K562 (cell line): ENCODE measurements at regions not wholly inside any gene's neighbourhood (a gene's known extent, or its start where the extent isn't known, plus 50 kb on each side); places are given as distances from the start of the nearest gene placed in this dataset.

ENCODE experiments used
- ATAC-seq: fragments of 200-7000 bp; cut with Tn5 transposase; 3 replicates; pipeline ENCODE4 v1.9.1; 2020; ENCODE audit warnings: moderate library complexity
- BruUV-seq: library from RNA; stranded (reverse); fragments of 400-500 nt; replicated peaks from 2 replicates; lab custom pipeline; 2021; lab: Mats Ljungman, UMichigan
- CTCF ChIA-PET: fragments of 300-600 bp; formaldehyde crosslinking; extraction: SDS; loops from one replicate; lab custom pipeline; 2021; ENCODE audit warnings: low intra/inter-chr PET ratio; lab: Yijun Ruan, JAX
- POLR2A ChIA-PET: fragments of 300-600, 350-650 bp; sonication (Branson Sonifier 250); formaldehyde crosslinking; extraction: SDS; loops from one replicate; lab custom pipeline; 2021; ENCODE audit warnings: antibody characterized with exemption, inconsistent platforms; lab: Yijun Ruan, JAX
- DNase-seq, 4 experiments: peaks; one replicate each; pipeline versions ENCODE4 v3.0.0 to v3.0.0-alpha.2; 2011 to 2018; ENCODE audit warnings: low spot score in 3 of 4, mixed read lengths in 3 of 4; ENCODE audit errors: extremely low read depth in 1 of 4
- FAIRE-seq: peaks from 2 replicates; lab custom pipeline; 2011; peaks lifted over from hg19 to GRCh38; lab: Jason Lieb, UNC
- H2AFZ ChIP-seq: 2 replicates; pipeline ENCODE4 v1.6.0; 2011; ENCODE audit warnings: low read depth, low read length, control low read depth, inconsistent platforms
- H3K27ac ChIP-seq: fragments of 200-600 bp; 3 replicates; pipeline ENCODE4 v1.8.0; 2011; ENCODE audit warnings: low read depth, mild to moderate bottlenecking, control low read depth, inconsistent platforms, low read length, moderate library complexity, mixed read lengths; ENCODE audit errors: extremely low read depth
- H3K27me3 ChIP-seq, 2 experiments: fragments of 300-600 bp in 1 of 2; 2 replicates in 1 of 2; 3 replicates in 1 of 2; pipeline versions ENCODE4 v1.6.0 to v1.8.0; 2011; ENCODE audit warnings: inconsistent platforms in 2 of 2, low read length in 2 of 2, mild to moderate bottlenecking in 1 of 2, mixed read lengths in 1 of 2, moderate library complexity in 1 of 2; ENCODE audit not compliant: control insufficient read depth in 2 of 2, insufficient read depth in 2 of 2
- H3K36me3 ChIP-seq: fragments of 300-600 bp; 3 replicates; pipeline ENCODE4 v1.8.0; 2011; ENCODE audit warnings: mild to moderate bottlenecking, low read length, inconsistent platforms; ENCODE audit not compliant: control insufficient read depth, insufficient read depth
- H3K4me1 ChIP-seq, 2 experiments: fragments of 200-600 bp in 1 of 2; replicated peaks in 1 of 2; 2 replicates in 1 of 2; 3 replicates in 1 of 2; pipeline versions ENCODE4 v1.5.1 to v1.8.0; 2011; ENCODE audit warnings: inconsistent platforms in 2 of 2, low read length in 2 of 2, mild to moderate bottlenecking in 1 of 2, mixed read lengths in 1 of 2, moderate library complexity in 1 of 2; ENCODE audit not compliant: control insufficient read depth in 2 of 2, insufficient read depth in 2 of 2
- H3K4me2 ChIP-seq: 2 replicates; pipeline ENCODE4 v1.6.1; 2011; ENCODE audit warnings: low read length, control low read depth, inconsistent platforms, mixed read lengths; ENCODE audit not compliant: insufficient read depth
- H3K4me3 ChIP-seq: fragments of 200-600 bp; sonication (generic), shearing (Covaris generic); 2 replicates; pipeline ENCODE4 v1.5.1; 2016; ENCODE audit warnings: control low read depth, inconsistent platforms
- H3K79me2 ChIP-seq: fragments of 200-600 bp; 3 replicates; pipeline ENCODE4 v1.8.0; 2011; ENCODE audit warnings: low read length, inconsistent platforms; ENCODE audit not compliant: control insufficient read depth, insufficient read depth
- H3K9ac ChIP-seq, 2 experiments: 2 replicates each; pipeline versions ENCODE4 v1.6.0 to v1.6.1; 2011; ENCODE audit warnings: low read depth in 2 of 2, low read length in 2 of 2, control low read depth in 1 of 2, inconsistent platforms in 1 of 2, mild to moderate bottlenecking in 1 of 2, mixed read lengths in 1 of 2; ENCODE audit not compliant: insufficient read depth in 1 of 2
- H3K9me1 ChIP-seq: one replicate; pipeline ENCODE4 v1.6.0; 2011; ENCODE audit warnings: inconsistent platforms, mild to moderate bottlenecking, low read length, moderate library complexity; ENCODE audit not compliant: control insufficient read depth, insufficient read depth
- H3K9me3 ChIP-seq: replicated peaks from 2 replicates; pipeline ENCODE4 v1.5.1; 2011; ENCODE audit warnings: low read depth, low read length, inconsistent platforms; ENCODE audit not compliant: control insufficient read depth, insufficient read depth
- H4K20me1 ChIP-seq: replicated peaks from 2 replicates; pipeline ENCODE4 v1.6.1; 2011; ENCODE audit warnings: low read length, inconsistent platforms, mixed read lengths; ENCODE audit not compliant: control insufficient read depth, insufficient read depth
- ARID1B ChIP-seq: fragments of 450-650 bp; IDR thresholded peaks from 2 replicates; pipeline ENCODE4 v1.6.1; 2016; ENCODE audit warnings: antibody characterized with exemption, mild to moderate bottlenecking, inconsistent platforms
- NCOA4 ChIP-seq: fragments of 450-650 bp; IDR thresholded peaks from 2 replicates; pipeline ENCODE4 v1.6.1; 2018; ENCODE audit warnings: mild to moderate bottlenecking; ENCODE audit not compliant: partially characterized antibody
- OTX1 ChIP-seq: fragments of 450-650 bp; formaldehyde crosslinking; IDR thresholded peaks from 2 replicates; pipeline ENCODE4 v1.4.0; 2022; ENCODE audit warnings: mild to moderate bottlenecking
- ZNF717 ChIP-seq: fragments of 250-450 bp; sonication (Bioruptor Pico); IDR thresholded peaks from 2 replicates; pipeline ENCODE4 v1.5.0; 2021
- WGBS: fragments of 100-300 bp; shearing (Covaris generic); methylation state at CpG from one replicate; pipeline ENCODE4 v1.1.6; 2016; ENCODE audit warnings: low coverage, mixed read lengths; ENCODE audit not compliant: insufficient coverage; ENCODE audit errors: missing lambda C conversion rate; 5-methylcytosine and 5-hydroxymethylcytosine counted together
- in situ Hi-C: fragments of 300-500 bp; cut with MboI; formaldehyde crosslinking; loops from 4 replicates; pipeline ENCODE4 v1.15.0; 2018; ENCODE audit warnings: inconsistent platforms, mixed read lengths
- intact Hi-C: fragments of 100-400 bp; cut with micrococcal nuclease; formaldehyde crosslinking; loops from 2 replicates; pipeline ENCODE4 v1.14.2; 2022
- TF ChIP-seq, protein P1 (sequence below): IDR thresholded peaks from 3 replicates; pipeline ENCODE4 v1.6.1; 2011; ENCODE audit warnings: borderline replicate concordance, mild to moderate bottlenecking; ENCODE audit not compliant: insufficient read length, insufficient read depth
- TF ChIP-seq, protein P2 (sequence below): sonication (generic); formaldehyde crosslinking; IDR thresholded peaks from 2 replicates; pipeline ENCODE4 v1.9.0; 2022; ENCODE audit warnings: mild to moderate bottlenecking, missing genetic modification reagents

DNA sequence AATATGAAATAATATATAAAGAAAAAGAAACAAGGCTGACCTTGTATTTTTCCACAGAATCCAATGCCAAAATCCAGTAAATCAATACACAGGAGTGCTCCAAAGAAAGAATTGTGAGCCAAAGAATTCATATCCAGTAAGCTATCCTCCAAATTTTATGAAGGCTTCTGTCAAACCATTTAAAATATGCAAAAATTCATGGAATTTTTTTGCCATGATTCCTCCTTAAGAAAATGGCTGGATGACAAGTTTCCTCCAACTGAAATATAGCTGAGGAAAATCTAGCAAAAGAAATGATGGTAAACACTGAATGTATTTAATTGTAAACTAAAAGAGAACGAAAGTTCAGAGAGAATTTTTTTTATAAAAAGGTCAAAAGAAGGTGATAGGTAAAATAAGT is 290.3 kb downstream of the UBE3D start:
- no peak overlapping the region for H2AFZ ChIP-seq
- ATAC-seq = no peak
- TF ChIP-seq ZNF717 (no peak), OTX1 (CRISPR knock-in tag) (no peak), ARID1B (no peak), NCOA4 (no peak)
- TF ChIP-seq, protein P1, sequence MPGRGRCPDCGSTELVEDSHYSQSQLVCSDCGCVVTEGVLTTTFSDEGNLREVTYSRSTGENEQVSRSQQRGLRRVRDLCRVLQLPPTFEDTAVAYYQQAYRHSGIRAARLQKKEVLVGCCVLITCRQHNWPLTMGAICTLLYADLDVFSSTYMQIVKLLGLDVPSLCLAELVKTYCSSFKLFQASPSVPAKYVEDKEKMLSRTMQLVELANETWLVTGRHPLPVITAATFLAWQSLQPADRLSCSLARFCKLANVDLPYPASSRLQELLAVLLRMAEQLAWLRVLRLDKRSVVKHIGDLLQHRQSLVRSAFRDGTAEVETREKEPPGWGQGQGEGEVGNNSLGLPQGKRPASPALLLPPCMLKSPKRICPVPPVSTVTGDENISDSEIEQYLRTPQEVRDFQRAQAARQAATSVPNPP = no peak
- TF ChIP-seq, protein P2, sequence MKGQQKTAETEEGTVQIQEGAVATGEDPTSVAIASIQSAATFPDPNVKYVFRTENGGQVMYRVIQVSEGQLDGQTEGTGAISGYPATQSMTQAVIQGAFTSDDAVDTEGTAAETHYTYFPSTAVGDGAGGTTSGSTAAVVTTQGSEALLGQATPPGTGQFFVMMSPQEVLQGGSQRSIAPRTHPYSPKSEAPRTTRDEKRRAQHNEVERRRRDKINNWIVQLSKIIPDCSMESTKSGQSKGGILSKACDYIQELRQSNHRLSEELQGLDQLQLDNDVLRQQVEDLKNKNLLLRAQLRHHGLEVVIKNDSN = no peak
- TF ChIP-seq, all 486 proteins: peak for 0
- H3K9me1 ChIP-seq = no peaks in the 10 kb centered on the region
- 29% methylated on average over 1 of the region's 1 CpG for WGBS
- no peak overlapping the region for H3K27ac ChIP-seq
- no peak for FAIRE-seq
- intact Hi-C loops (no loop called here), in situ Hi-C loops (no loop called here)
- H3K27me3 ChIP-seq = no peaks in the 10 kb centered on the region
- H3K4me2 ChIP-seq = no peak overlapping the region
- H3K4me1 ChIP-seq = no peaks in the 10 kb centered on the region
- H3K79me2 ChIP-seq = no peaks in the 10 kb centered on the region
- ChIA-PET CTCF (no interaction called here), POLR2A (no interaction called here)
- H3K36me3 ChIP-seq = no peaks in the 10 kb centered on the region
- H3K4me3 ChIP-seq = no peak overlapping the region
- no peak overlapping the region for H3K9ac ChIP-seq
- DNase-seq = no peak
- H3K9me3 ChIP-seq = no peaks in the 10 kb centered on the region
- no TSS peak for BruUV-seq
- no peaks in the 10 kb centered on the region for H4K20me1 ChIP-seq
